ENCODE measurements at regions not wholly inside any gene's neighbourhood (a gene's known extent, or its start where the extent isn't known, plus 50 kb on each side); places are given as distances from the start of the nearest gene placed in this dataset.

- TF ChIP-seq EZH2 (optimal IDR thresholded peaks at IDR 0.05; ENCODE audit: low read depth, low read length) (no peak), CTCF (IDR thresholded peaks at IDR 0.05; ENCODE audit: low read length) (no peak)
These were observed 607.0 kb downstream of the ISL1 start for GRCh38 chr5:51990241-51990640.

Data from MM.1S (cell line).